ENCODE measurements at regions not wholly inside any gene's neighbourhood (a gene's known extent, or its start where the extent isn't known, plus 50 kb on each side); places are given as distances from the start of the nearest gene placed in this dataset.

DNA sequence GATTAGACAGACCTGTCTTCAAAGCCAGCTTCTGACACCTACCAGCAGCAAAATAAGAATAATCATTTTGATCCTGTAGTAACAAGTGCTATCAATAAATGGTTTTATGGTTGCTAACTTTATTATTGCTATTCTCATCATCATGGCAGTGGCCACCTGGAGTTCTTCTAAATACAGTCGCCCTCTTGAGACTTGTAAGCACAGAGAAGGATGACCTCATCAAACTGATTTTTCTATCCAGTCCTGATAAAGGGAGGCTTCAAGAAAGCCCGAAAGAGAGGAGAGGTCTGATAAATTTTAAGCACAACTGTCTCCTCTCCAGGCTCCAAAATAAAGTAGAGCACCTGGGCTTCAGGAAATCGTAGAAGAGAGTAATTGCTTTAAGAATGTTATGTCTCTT lies 286.4 kb downstream of the USP46 start:
- no peak for TF ChIP-seq MAFK (IDR thresholded peaks at IDR 0.05; ENCODE audit: low read depth, low read length)
- TF ChIP-seq CHD1 (IDR thresholded peaks at IDR 0.05; ENCODE audit: low read depth, low read length) = no peak
- no peak for TF ChIP-seq CEBPB (IDR thresholded peaks at IDR 0.05; ENCODE audit: low read depth, low read length)
- no peak for TF ChIP-seq SP1 (IDR thresholded peaks at IDR 0.05; ENCODE audit: low read depth, low read length)
- TF ChIP-seq CHD2 (IDR thresholded peaks at IDR 0.05; ENCODE audit: low read length) = no peak
- no peak for TF ChIP-seq SAP30 (IDR thresholded peaks at IDR 0.05; ENCODE audit: insufficient read depth, insufficient replicate concordance, low read length)
- no peak for TF ChIP-seq BACH1 (IDR thresholded peaks at IDR 0.05; ENCODE audit: low read length)
- no peak for TF ChIP-seq POLR2AphosphoS5 (IDR thresholded peaks at IDR 0.05; ENCODE audit: low read depth, low read length)
- no peak for TF ChIP-seq TBP (IDR thresholded peaks at IDR 0.05; ENCODE audit: low read depth, low read length)
- no peak for TF ChIP-seq EGR1 (IDR thresholded peaks at IDR 0.05; ENCODE audit: borderline replicate concordance, low read depth, low read length)
- no peak for TF ChIP-seq RBBP5 (IDR thresholded peaks at IDR 0.05; ENCODE audit: borderline replicate concordance, low read depth, low read length)
- no peak for TF ChIP-seq CREB1 (IDR thresholded peaks at IDR 0.05)
- no peak for TF ChIP-seq NANOG (IDR thresholded peaks at IDR 0.05; ENCODE audit: insufficient read depth, low read depth, low read length, poor library complexity, severe bottlenecking)
- no peak for TF ChIP-seq RXRA (IDR thresholded peaks at IDR 0.05; ENCODE audit: insufficient read depth, low read depth, low read length)
- no peak for TF ChIP-seq TCF12 (IDR thresholded peaks at IDR 0.05; ENCODE audit: low read depth, low read length)
- no peak for TF ChIP-seq RNF2 (IDR thresholded peaks at IDR 0.05; ENCODE audit: borderline replicate concordance, low read depth, low read length, missing control alignments, poor library complexity, severe bottlenecking)
- H3K4ac ChIP-seq (replicated peaks; ENCODE audit: insufficient read length, low read depth, low read length) = no peak overlapping the region

More for the DNA sequence above, 286.4 kb downstream of the USP46 start:
- H3K23me2 ChIP-seq (ENCODE audit: low read depth, low read length) = no peaks in the 10 kb centered on the region
- H2AFZ ChIP-seq (ENCODE audit: low read length) = 0 out of 2 replicates have a peak overlapping the region, but pooled peaks have one; percentile 12
- H3K9me3 ChIP-seq (ENCODE audit: insufficient read depth in 2 of 2, low read depth in 1 of 2, low read length in 1 of 2) = no peaks in the 10 kb centered on the region
- no peak overlapping the region for H3K9ac ChIP-seq (replicated peaks in 1 of 4; ENCODE audit: extremely low read depth in 1 of 4, low read depth in 3 of 4, low read length in 3 of 4)
- FAIRE-seq (no peak), DNase-seq (ENCODE audit: low read depth in 1 of 2, low spot score in 2 of 2) (no peak)
- no peak overlapping the region for H3K56ac ChIP-seq (replicated peaks; ENCODE audit: insufficient read length, low read depth, low read length)
- H3K79me2 ChIP-seq (ENCODE audit: control insufficient read depth in 1 of 2, insufficient read depth in 2 of 2, low read length in 2 of 2) = no peaks in the 10 kb centered on the region
- ChIA-PET CTCF (ENCODE audit: partially characterized antibody) (interaction anchor here (5.4 kb wide), 1 partner anchor 610 kb away, joined by 44 read pairs; no protein-coding TSS in a partner anchor), POLR2A (ENCODE audit: partially characterized antibody) (no interaction called here)
- no peak overlapping the region for H3K14ac ChIP-seq (ENCODE audit: insufficient read length)
- H2AK5ac ChIP-seq (ENCODE audit: low read depth, low read length) = no peak overlapping the region
- no peaks in the 10 kb centered on the region for H3K36me3 ChIP-seq (ENCODE audit: control insufficient read depth in 2 of 4, insufficient read depth in 4 of 4, low read length in 3 of 4)
- H3K4me3 ChIP-seq (ENCODE audit: extremely low read depth in 1 of 4, insufficient read depth in 2 of 4, low read depth in 3 of 4, low read length in 4 of 4) = no peak overlapping the region
- no peak overlapping the region for H2BK120ac ChIP-seq (replicated peaks; ENCODE audit: low read depth, low read length)
- no peak overlapping the region for H4K5ac ChIP-seq (ENCODE audit: insufficient read length, low read depth, low read length)
- H2BK15ac ChIP-seq (ENCODE audit: low read length) = no peak overlapping the region
- H2BK20ac ChIP-seq (ENCODE audit: low read length) = no peak overlapping the region
- peaks cover 4 to 5% (median 4%) of the 10 kb centered on the region in 4 experiments for H3K4me1 ChIP-seq (replicated peaks in 1 of 4; ENCODE audit: control insufficient read depth in 3 of 4, insufficient read depth in 4 of 4, low read length in 3 of 4)
- H3K18ac ChIP-seq (ENCODE audit: extremely low read depth, low read length) = no peak overlapping the region
- 87% methylated on average over 3 of the region's 3 CpGs; no CpG with 5 or more reads in 1 of the 2 experiments for WGBS, 2 experiments (ENCODE audit: extremely low coverage in 1 of 2, insufficient coverage in 1 of 2, insufficient read length in 1 of 2, insufficient replicate concordance in 2 of 2, low coverage in 1 of 2, low lambda C conversion rate in 2 of 2, missing lambda C conversion rate in 1 of 2)
- H3K23ac ChIP-seq (ENCODE audit: insufficient read length) = no peak overlapping the region
- H3K79me1 ChIP-seq (ENCODE audit: low read depth, low read length) = no peaks in the 10 kb centered on the region
- no peak overlapping the region for H4K91ac ChIP-seq (replicated peaks; ENCODE audit: insufficient read length, low read length)
- no peak overlapping the region for H3K27ac ChIP-seq (ENCODE audit: low read depth, low read length)
- H3K27me3 ChIP-seq (replicated peaks in 1 of 4; ENCODE audit: control insufficient read depth in 3 of 4, extremely low read depth in 1 of 4, insufficient read depth in 3 of 4, low read length in 3 of 4) = no peaks in the 10 kb centered on the region
- H2BK12ac ChIP-seq (ENCODE audit: low read depth, low read length) = no peak overlapping the region
- no peak overlapping the region for H2BK5ac ChIP-seq (ENCODE audit: low read depth, low read length)
- H4K8ac ChIP-seq (ENCODE audit: extremely low read depth, insufficient read depth, low read length) = no peak overlapping the region
- H4K20me1 ChIP-seq (replicated peaks in 1 of 2; ENCODE audit: control insufficient read depth in 1 of 2, insufficient read depth in 2 of 2, low read length in 2 of 2) = peaks cover 0 to 1% of the 10 kb centered on the region in 2 experiments
- no peak overlapping the region for H3K4me2 ChIP-seq (ENCODE audit: insufficient read depth in 1 of 2, low read depth in 2 of 2, low read length in 2 of 2)

Measured in H1 (cell line).